ENCODE measurements at regions not wholly inside any gene's neighbourhood (a gene's known extent, or its start where the extent isn't known, plus 50 kb on each side); places are given as distances from the start of the nearest gene placed in this dataset.

DNA sequence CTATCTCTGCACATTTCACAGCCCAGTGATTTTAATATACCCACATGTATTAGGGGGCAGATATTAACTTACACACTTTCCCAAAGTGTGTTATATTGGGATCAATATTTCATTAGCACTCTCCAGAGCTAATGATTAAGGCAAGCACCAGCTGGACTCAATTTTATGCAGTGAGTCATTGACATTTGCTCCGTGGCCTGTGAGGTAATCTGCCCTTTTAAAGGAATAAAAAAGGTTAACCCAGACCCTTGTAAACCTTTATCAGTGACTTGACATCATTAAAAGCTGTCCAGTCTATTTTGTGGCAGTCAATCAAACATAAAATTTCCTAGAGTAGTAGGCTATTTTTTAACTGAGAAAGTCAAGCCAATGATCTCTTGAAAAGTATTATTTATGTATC is 1870.4 kb upstream of the CELF4 start:
- DNase-seq (ENCODE audit: low spot score in 2 of 2), result no peak
- Histone ChIP-seq H3K27ac (no peak overlapping the region), H3K36me3 (no peaks in the 10 kb centered on the region), H3K9me3 (no peaks in the 10 kb centered on the region), H3K27me3 (no peaks in the 10 kb centered on the region), H3K4me3 (no peak overlapping the region), H3K4me1 (no peaks in the 10 kb centered on the region)
- intact Hi-C loops (cut with DNase I; ENCODE audit: low total_unique reads), result no loop called here
- TF ChIP-seq CTCF (IDR thresholded peaks at IDR 0.05) (no peak), POLR2A (IDR thresholded peaks at IDR 0.05) (no peak), POLR2AphosphoS5 (IDR thresholded peaks at IDR 0.05) (no peak)

- H3K27me3 ChIP-seq, result no peaks in the 10 kb centered on the region
These were observed 1869.6 kb upstream of the CELF4 start for GRCh38 chr18:39435209-39435608.

GRCh38 chr18:39434223-39434920 is 1868.8 kb upstream of the CELF4 start:
- DNase-seq (ENCODE audit: low spot score in 2 of 2), result no peak
- Histone ChIP-seq H3K9me3 (no peaks in the 10 kb centered on the region), H3K4me1 (no peaks in the 10 kb centered on the region), H3K27ac (no peak overlapping the region), H3K4me3 (no peak overlapping the region), H3K27me3 (no peaks in the 10 kb centered on the region), H3K36me3 (no peaks in the 10 kb centered on the region)
- intact Hi-C loops (cut with DNase I; ENCODE audit: low total_unique reads), result no loop called here
- no peak for TF ChIP-seq POLR2AphosphoS5 (IDR thresholded peaks at IDR 0.05)
- no peak for TF ChIP-seq CTCF (IDR thresholded peaks at IDR 0.05)
- TF ChIP-seq POLR2A (IDR thresholded peaks at IDR 0.05), result no peak

More at GRCh38 chr18:39435209-39435608, 1869.6 kb upstream of the CELF4 start:
- Histone ChIP-seq H3K27ac (no peak overlapping the region), H3K36me3 (no peaks in the 10 kb centered on the region), H3K9me3 (no peaks in the 10 kb centered on the region), H3K4me1 (no peaks in the 10 kb centered on the region), H3K4me3 (no peak overlapping the region)
- no peak for DNase-seq (ENCODE audit: low spot score in 2 of 2)
- TF ChIP-seq POLR2AphosphoS5 (IDR thresholded peaks at IDR 0.05) (no peak), POLR2A (IDR thresholded peaks at IDR 0.05) (no peak), CTCF (IDR thresholded peaks at IDR 0.05) (no peak)
- intact Hi-C loops (cut with DNase I; ENCODE audit: low total_unique reads), result no loop called here

GRCh38 chr18:39425172-39425850 is 1859.7 kb upstream of the CELF4 start:
- TF ChIP-seq POLR2AphosphoS5 (IDR thresholded peaks at IDR 0.05), result no peak
- TF ChIP-seq CTCF (IDR thresholded peaks at IDR 0.05), result no peak
- TF ChIP-seq POLR2A (IDR thresholded peaks at IDR 0.05), result no peak
- no peaks in the 10 kb centered on the region for H3K27me3 ChIP-seq
- no peaks in the 10 kb centered on the region for H3K36me3 ChIP-seq
- no peak overlapping the region for H3K4me3 ChIP-seq
- intact Hi-C loops (cut with DNase I; ENCODE audit: low total_unique reads), result no loop called here
- no peak overlapping the region for H3K27ac ChIP-seq
- H3K4me1 ChIP-seq, result no peaks in the 10 kb centered on the region
- DNase-seq (ENCODE audit: low spot score in 2 of 2), result no peak
- H3K9me3 ChIP-seq, result no peaks in the 10 kb centered on the region

DNA sequence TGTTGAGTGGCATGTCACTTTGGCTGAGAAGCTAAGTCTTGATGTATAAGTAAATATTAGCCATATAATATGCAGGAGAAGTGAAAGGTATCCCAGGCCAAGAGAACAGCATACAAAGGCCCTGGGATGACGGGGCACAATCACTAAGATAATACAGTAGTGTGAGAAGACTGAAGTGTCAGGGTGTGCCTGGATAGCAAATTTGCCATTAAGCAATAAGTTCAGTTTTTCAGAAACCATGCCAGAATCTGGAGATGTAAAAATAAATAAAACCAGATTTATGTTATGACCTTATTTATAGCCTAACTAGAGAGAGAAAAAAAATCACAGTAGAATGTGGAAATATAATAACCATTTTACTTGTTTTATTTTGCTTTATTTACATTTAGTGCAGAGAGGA is 1858.7 kb upstream of the CELF4 start:
- H3K36me3 ChIP-seq, result no peaks in the 10 kb centered on the region
- no peaks in the 10 kb centered on the region for H3K4me1 ChIP-seq
- TF ChIP-seq CTCF (IDR thresholded peaks at IDR 0.05) (no peak), POLR2AphosphoS5 (IDR thresholded peaks at IDR 0.05) (no peak), POLR2A (IDR thresholded peaks at IDR 0.05) (no peak)
- intact Hi-C loops (cut with DNase I; ENCODE audit: low total_unique reads), result no loop called here
- no peak overlapping the region for H3K4me3 ChIP-seq
- DNase-seq (ENCODE audit: low spot score in 2 of 2), result no peak
- no peaks in the 10 kb centered on the region for H3K9me3 ChIP-seq
- H3K27me3 ChIP-seq, result no peaks in the 10 kb centered on the region
- H3K27ac ChIP-seq, result no peak overlapping the region
